ENCODE measurements at regions not wholly inside any gene's neighbourhood (a gene's known extent, or its start where the extent isn't known, plus 50 kb on each side); places are given as distances from the start of the nearest gene placed in this dataset.
"Not testable (repeated sequence)": the region's sequence is repeated elsewhere in the genome, so short reads cannot be mapped to it uniquely, and the experiment has no call there.

GRCh38 chr1:41980827-41981653 lies 62.3 kb upstream of the HIVEP3 start:
- DNase-seq (ENCODE audit: low read depth), result no peak

- DNase-seq (ENCODE audit: low read depth), result no peak
Observed at GRCh38 chr1:41978986-41979385, 60.3 kb upstream of the HIVEP3 start.

GRCh38 chr1:41977326-41977725 lies 58.6 kb upstream of the HIVEP3 start:
- no peak for DNase-seq (ENCODE audit: low read depth)

GRCh38 chr1:41976671-41977070 lies 57.9 kb upstream of the HIVEP3 start:
- DNase-seq (ENCODE audit: low read depth), result no peak

- no peak for DNase-seq (ENCODE audit: low read depth)
Observed at GRCh38 chr1:41975850-41976569, 57.3 kb upstream of the HIVEP3 start.

- no peak for DNase-seq (ENCODE audit: low read depth)
Observed at GRCh38 chr1:41975121-41975520, 56.4 kb upstream of the HIVEP3 start.

GRCh38 chr1:41968557-41968956 lies 49.8 kb upstream of the HIVEP3 start:
- not testable (repeated sequence) for DNase-seq (ENCODE audit: low read depth)

Measured in stimulated activated CD8-positive, alpha-beta memory T cell treated with anti-CD3 and anti-CD28 coated beads, Interleukin-15, amount 100 ng/mL, for 1 hour (primary cell).